HG03175 (cell line): ENCODE measurements at regions not wholly inside any gene's neighbourhood (a gene's known extent, or its start where the extent isn't known, plus 50 kb on each side); places are given as distances from the start of the nearest gene placed in this dataset.
"Not testable (repeated sequence)": the region's sequence is repeated elsewhere in the genome, so short reads cannot be mapped to it uniquely, and the experiment has no call there.

Experiments used
- ATAC-seq: cut with Tn5 transposase; IDR thresholded peaks from one replicate; pipeline ENCODE4 v1.9.1; 2021; ENCODE audit warnings: mild to moderate bottlenecking, moderate library complexity; ENCODE audit not compliant: unreplicated experiment

GRCh38 chrX:117510453-117510852 lies 606.2 kb downstream of the KLHL13 start:
- no peak for ATAC-seq

GRCh38 chrX:117508021-117508420 lies 608.6 kb downstream of the KLHL13 start:
- ATAC-seq = no peak

GRCh38 chrX:117487421-117487820 lies 629.2 kb downstream of the KLHL13 start:
- ATAC-seq = no peak

- ATAC-seq = no peak
Observed at GRCh38 chrX:117483950-117484349, 632.7 kb downstream of the KLHL13 start.

- ATAC-seq = no peak
Observed at GRCh38 chrX:117458243-117458968, 658.2 kb downstream of the KLHL13 start.

GRCh38 chrX:117455787-117456186 lies 660.8 kb downstream of the KLHL13 start:
- no peak for ATAC-seq

- no peak for ATAC-seq
Observed at GRCh38 chrX:117429501-117429900, 687.1 kb downstream of the KLHL13 start.

- ATAC-seq = no peak
Observed at GRCh38 chrX:117407449-117408150, 709.0 kb downstream of the KLHL13 start.

- ATAC-seq = no peak
Observed at GRCh38 chrX:117400839-117401238, 715.8 kb downstream of the KLHL13 start.

- ATAC-seq = no peak
Observed at GRCh38 chrX:117400005-117400404, 716.6 kb downstream of the KLHL13 start.

- no peak for ATAC-seq
Observed at GRCh38 chrX:117397844-117398243, 718.8 kb downstream of the KLHL13 start.

- ATAC-seq = not testable (repeated sequence)
Observed at GRCh38 chrX:117394506-117395070, 722.0 kb downstream of the KLHL13 start.

GRCh38 chrX:117392360-117392759 lies 724.2 kb downstream of the KLHL13 start:
- ATAC-seq = not testable (repeated sequence)

GRCh38 chrX:117376460-117376859 lies 740.1 kb downstream of the KLHL13 start:
- ATAC-seq = no peak

- no peak for ATAC-seq
Observed at GRCh38 chrX:117335209-117335608, 781.4 kb downstream of the KLHL13 start.

GRCh38 chrX:117327373-117327772 lies 789.2 kb downstream of the KLHL13 start:
- ATAC-seq = no peak

GRCh38 chrX:117325706-117326105 lies 790.9 kb downstream of the KLHL13 start:
- no peak for ATAC-seq

- ATAC-seq = no peak
Observed at GRCh38 chrX:117305168-117305766, 811.3 kb downstream of the KLHL13 start.

- no peak for ATAC-seq
Observed at GRCh38 chrX:117301086-117301485, 815.5 kb downstream of the KLHL13 start.

GRCh38 chrX:117291760-117292159 lies 824.9 kb downstream of the KLHL13 start:
- ATAC-seq = no peak

GRCh38 chrX:117274965-117275364 lies 812.2 kb upstream of the CT83 start:
- no peak for ATAC-seq
